Loucy (cell line): ENCODE measurements at regions not wholly inside any gene's neighbourhood (a gene's known extent, or its start where the extent isn't known, plus 50 kb on each side); places are given as distances from the start of the nearest gene placed in this dataset.

ENCODE experiments used
- H2AFZ ChIP-seq: fragments of 200-600 bp; sonication (generic); 2 replicates; pipeline ENCODE4 v1.6.0; 2016; ENCODE audit warnings: antibody characterized with exemption, mild to moderate bottlenecking, low read length, moderate library complexity
- H3F3A ChIP-seq: fragments of 200-600 bp; 2 replicates; pipeline ENCODE4 v1.6.0; 2016; ENCODE audit warnings: antibody characterized with exemption, low read depth, mild to moderate bottlenecking
- H3K27me3 ChIP-seq: fragments of 200-600 bp; sonication (generic); 2 replicates; pipeline ENCODE4 v1.6.1; 2014; ENCODE audit warnings: low read length, mild to moderate bottlenecking; ENCODE audit not compliant: insufficient read depth, poor library complexity, severe bottlenecking
- H3K36me3 ChIP-seq: fragments of 200-600 bp; sonication (generic); 2 replicates; pipeline ENCODE4 v1.6.1; 2016; ENCODE audit warnings: low read length; ENCODE audit not compliant: insufficient read depth
- H3K4me1 ChIP-seq: fragments of 200-600 bp; sonication (generic); 2 replicates; pipeline ENCODE4 v1.5.1; 2014; ENCODE audit warnings: low read length, mild to moderate bottlenecking; ENCODE audit not compliant: insufficient read depth, poor library complexity, severe bottlenecking
- H3K4me2 ChIP-seq: fragments of 200-600 bp; sonication (generic); 2 replicates; pipeline ENCODE4 v1.6.0; 2014; ENCODE audit warnings: antibody characterized with exemption, low read length, low read depth, mild to moderate bottlenecking; ENCODE audit not compliant: poor library complexity, severe bottlenecking
- H3K4me3 ChIP-seq: fragments of 200-600 bp; sonication (generic); 2 replicates; pipeline ENCODE4 v1.5.1; 2014; ENCODE audit warnings: low read length, mild to moderate bottlenecking, mixed read lengths; ENCODE audit not compliant: poor library complexity, severe bottlenecking
- H3K79me2 ChIP-seq: fragments of 200-600 bp; sonication (generic); 2 replicates; pipeline ENCODE4 v1.6.1; 2014; ENCODE audit warnings: low read length; ENCODE audit not compliant: insufficient read depth
- H3K9ac ChIP-seq: fragments of 200-600 bp; sonication (generic); 2 replicates; pipeline ENCODE4 v1.6.0; 2014; ENCODE audit warnings: mild to moderate bottlenecking, low read depth, low read length, moderate library complexity; ENCODE audit not compliant: poor library complexity, severe bottlenecking
- H3K9me2 ChIP-seq: fragments of 200-600 bp; sonication (generic); replicated peaks from 2 replicates; pipeline ENCODE4 v1.6.1; 2016; ENCODE audit warnings: low read depth, low read length, mixed read lengths
- H3K9me3 ChIP-seq: fragments of 200-600 bp; sonication (generic); 2 replicates; pipeline ENCODE4 v1.6.1; 2014; ENCODE audit warnings: mild to moderate bottlenecking, antibody characterized with exemption, low read length, low read depth; ENCODE audit not compliant: insufficient read depth
- H4K20me1 ChIP-seq: fragments of 200-600 bp; sonication (generic); 2 replicates; pipeline ENCODE4 v1.6.0; 2014; ENCODE audit warnings: antibody characterized with exemption, low read length, mild to moderate bottlenecking; ENCODE audit not compliant: insufficient read depth, poor library complexity, severe bottlenecking
- CTCF ChIP-seq: fragments of 200-600 bp; sonication (generic); conservative IDR thresholded peaks from 2 replicates; pipeline ENCODE4 v1.5.1; 2014; ENCODE audit warnings: mild to moderate bottlenecking, antibody characterized with exemption, low read length
- EZH2phosphoT487 ChIP-seq: fragments of 200-600 bp; IDR thresholded peaks from 2 replicates; pipeline ENCODE4 v1.6.1; 2018; ENCODE audit warnings: antibody characterized with exemption, mild to moderate bottlenecking, moderate library complexity, borderline replicate concordance

DNA sequence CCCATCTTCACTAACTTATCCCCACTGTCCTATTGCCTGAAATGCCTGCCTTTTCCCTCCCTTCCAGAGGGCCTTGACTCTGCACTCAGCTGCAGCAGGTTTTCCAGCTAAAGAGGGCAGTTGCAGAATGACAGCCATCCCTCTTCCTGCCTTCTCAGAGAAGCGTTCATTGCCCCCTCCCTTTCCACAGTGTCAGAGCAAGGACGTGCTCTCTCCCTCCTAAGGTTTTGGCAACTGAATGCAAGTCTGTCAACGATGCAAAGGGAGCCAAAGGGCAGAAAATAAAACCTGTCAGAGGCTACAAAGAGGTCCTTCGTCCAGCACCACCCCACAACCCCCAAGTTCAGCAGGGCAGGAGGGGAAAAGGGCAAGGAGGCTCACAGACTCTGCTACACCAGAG lies 230.1 kb upstream of the THBS1 start:
- no peaks in the 10 kb centered on the region for H3K9me3 ChIP-seq
- no peak overlapping the region for H3K9ac ChIP-seq
- H4K20me1 ChIP-seq: no peaks in the 10 kb centered on the region
- no peaks in the 10 kb centered on the region for H3K36me3 ChIP-seq
- no peak overlapping the region for H3K4me3 ChIP-seq
- no peaks in the 10 kb centered on the region for H3K4me1 ChIP-seq
- H3F3A ChIP-seq: no peaks in the 10 kb centered on the region
- H3K4me2 ChIP-seq: no peak overlapping the region
- H3K9me2 ChIP-seq: no peaks in the 10 kb centered on the region
- TF ChIP-seq CTCF (no peak), EZH2phosphoT487 (no peak)
- no peaks in the 10 kb centered on the region for H3K27me3 ChIP-seq
- H3K79me2 ChIP-seq: no peaks in the 10 kb centered on the region
- H2AFZ ChIP-seq: 0 out of 2 replicates have a peak overlapping the region, but pooled peaks have one; percentile 33

DNA sequence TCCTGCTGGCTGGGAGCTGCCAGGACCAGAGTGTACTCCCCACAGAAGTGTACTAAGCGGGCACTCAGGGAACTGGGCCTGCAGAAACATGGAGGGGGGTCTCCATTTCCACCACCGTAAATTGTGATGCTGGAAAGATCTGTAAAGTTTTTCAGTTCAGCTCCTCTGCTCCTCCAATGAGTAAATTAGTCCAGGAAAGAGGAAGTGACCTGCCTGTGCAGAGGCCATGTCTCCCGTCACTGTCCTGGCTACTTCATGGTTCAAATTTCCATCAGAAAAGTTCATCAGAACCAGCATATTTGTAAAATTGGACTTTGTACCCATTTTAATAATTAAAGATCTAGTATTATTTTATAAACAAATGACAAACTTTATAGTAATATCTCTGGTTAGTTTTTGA lies 226.7 kb upstream of the THBS1 start:
- H3K4me2 ChIP-seq: no peak overlapping the region
- no peaks in the 10 kb centered on the region for H3K79me2 ChIP-seq

DNA sequence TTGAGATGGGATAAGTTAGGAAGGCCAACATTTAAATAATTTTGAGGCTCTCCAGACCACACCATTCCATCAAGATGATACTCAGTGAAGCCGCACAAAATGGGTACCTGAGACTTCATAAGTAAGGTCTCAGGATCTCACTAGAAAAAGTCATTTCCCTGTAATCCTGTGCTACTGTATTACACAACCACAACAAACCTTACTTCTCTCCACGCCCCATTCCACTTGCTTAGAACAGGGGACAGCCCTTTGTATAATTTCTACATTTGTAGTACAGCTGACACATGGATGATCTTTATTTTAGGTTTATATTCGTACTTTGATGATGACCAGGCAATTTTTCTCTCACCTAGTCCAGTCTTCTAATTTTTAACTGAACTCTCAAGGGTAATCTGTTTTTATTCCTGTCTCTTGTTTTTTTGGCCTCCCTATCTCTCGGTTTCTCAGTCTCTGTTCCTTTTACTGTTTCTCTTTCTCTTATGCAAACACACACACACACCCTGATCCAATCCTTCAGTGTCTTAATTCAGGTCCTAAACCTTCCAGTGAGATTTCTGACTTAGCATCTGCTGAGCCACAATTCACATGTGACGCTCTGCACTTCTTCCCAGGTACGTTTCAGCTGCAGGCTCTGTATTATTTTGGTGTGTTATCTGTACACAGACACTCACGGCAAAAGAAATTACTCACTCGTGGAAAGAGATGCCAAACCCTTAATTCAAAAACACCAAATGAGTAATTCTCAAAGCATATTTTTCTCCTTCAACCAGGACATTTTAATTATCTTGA lies 223.2 kb upstream of the THBS1 start:
- no peaks in the 10 kb centered on the region for H3K9me3 ChIP-seq
- no peaks in the 10 kb centered on the region for H3K9me2 ChIP-seq
- no peaks in the 10 kb centered on the region for H3K27me3 ChIP-seq
- TF ChIP-seq EZH2phosphoT487 (no peak), CTCF (no peak)
- no peak overlapping the region for H3K4me2 ChIP-seq
- peak overlapping the region; percentile 7; the same call in 1 of the 2 replicates for H2AFZ ChIP-seq
- H3K9ac ChIP-seq: no peak overlapping the region
- H3K79me2 ChIP-seq: no peaks in the 10 kb centered on the region
- H3K4me3 ChIP-seq: no peak overlapping the region
- H4K20me1 ChIP-seq: no peaks in the 10 kb centered on the region
- H3K36me3 ChIP-seq: no peaks in the 10 kb centered on the region
- no peaks in the 10 kb centered on the region for H3K4me1 ChIP-seq
- H3F3A ChIP-seq: no peaks in the 10 kb centered on the region

More for the DNA sequence above, 226.7 kb upstream of the THBS1 start:
- TF ChIP-seq CTCF (no peak), EZH2phosphoT487 (no peak)
- Histone ChIP-seq H3F3A (no peaks in the 10 kb centered on the region), H4K20me1 (no peaks in the 10 kb centered on the region), H2AFZ (no peak overlapping the region), H3K36me3 (no peaks in the 10 kb centered on the region), H3K9ac (no peak overlapping the region), H3K9me3 (no peaks in the 10 kb centered on the region), H3K9me2 (no peaks in the 10 kb centered on the region), H3K4me1 (no peaks in the 10 kb centered on the region), H3K4me3 (no peak overlapping the region), H3K27me3 (no peaks in the 10 kb centered on the region)
